Tongue (tissue), 1 donor: ENCODE measurements at regions not wholly inside any gene's neighbourhood (a gene's known extent, or its start where the extent isn't known, plus 50 kb on each side); places are given as distances from the start of the nearest gene placed in this dataset.
"Not testable (repeated sequence)": the region's sequence is repeated elsewhere in the genome, so short reads cannot be mapped to it uniquely, and the experiment has no call there.

Experiments
- DNase-seq: peaks from one replicate; pipeline ENCODE4 v3.0.0-alpha.2; 2015

DNA sequence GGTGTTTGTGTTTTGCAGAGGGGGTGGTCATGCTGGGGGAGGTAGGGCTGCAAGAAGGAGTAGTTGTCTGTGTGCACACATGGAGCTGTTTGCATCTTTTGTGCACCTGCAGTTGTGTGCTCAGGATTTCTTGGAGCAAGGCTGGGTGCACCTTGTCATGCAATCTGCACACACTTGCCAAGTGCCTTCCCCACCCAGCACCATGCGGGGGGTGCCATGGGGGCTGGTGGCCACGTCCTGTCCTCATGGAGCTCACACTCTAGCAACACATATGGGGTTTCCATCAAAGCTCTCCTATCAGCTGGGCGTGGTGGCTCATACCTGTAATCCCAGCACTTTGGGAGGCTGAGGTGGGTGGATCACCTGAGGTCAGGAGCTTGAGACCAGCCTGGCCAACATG lies 111.6 kb downstream of the CRLF3 start:
- not testable (repeated sequence) for DNase-seq

GRCh38 chr17:30711626-30712507 lies 112.6 kb downstream of the CRLF3 start:
- DNase-seq: not testable (repeated sequence)

GRCh38 chr17:30711176-30711575 lies 113.3 kb downstream of the CRLF3 start:
- not testable (repeated sequence) for DNase-seq

DNA sequence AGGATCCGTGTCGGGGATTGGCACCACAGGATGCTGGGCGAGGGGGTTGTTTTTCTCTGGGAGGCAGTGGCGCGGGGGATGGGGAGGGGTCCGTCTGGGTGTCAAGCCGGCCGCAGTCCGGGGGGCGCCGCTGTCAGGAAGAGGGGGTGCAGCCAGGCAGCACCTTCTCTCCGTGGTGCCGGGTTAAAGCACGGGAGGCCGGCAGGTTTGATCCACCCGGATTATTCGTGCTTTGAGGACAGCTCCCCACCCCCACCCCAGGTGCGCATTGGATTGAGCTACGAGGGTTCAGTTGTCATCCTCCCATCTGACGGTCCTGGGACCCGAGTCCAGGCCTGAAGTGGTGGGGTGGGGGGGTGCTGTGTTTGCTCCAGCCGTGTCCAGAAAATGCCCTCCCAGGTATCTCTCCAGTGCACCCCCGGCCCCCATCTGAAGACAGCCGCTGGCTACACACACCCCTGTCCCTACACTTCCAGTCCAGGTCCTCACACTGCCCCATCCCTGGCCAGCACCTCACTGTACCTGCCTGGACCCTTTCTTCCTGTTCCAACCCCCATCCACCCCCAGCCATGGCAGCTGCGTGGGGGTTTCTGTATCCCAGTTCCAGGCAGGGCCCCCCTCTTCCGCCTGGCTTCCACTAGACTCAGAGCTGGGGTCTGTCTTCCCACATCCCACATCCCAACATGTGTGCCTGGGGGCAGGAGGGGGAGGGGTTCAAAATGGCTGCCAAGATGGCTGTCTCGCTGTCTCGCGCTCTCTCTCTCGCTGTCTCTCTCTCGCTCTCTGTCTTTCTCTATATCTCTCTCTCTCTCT lies 114.0 kb downstream of the CRLF3 start:
- DNase-seq: not testable (repeated sequence)

DNA sequence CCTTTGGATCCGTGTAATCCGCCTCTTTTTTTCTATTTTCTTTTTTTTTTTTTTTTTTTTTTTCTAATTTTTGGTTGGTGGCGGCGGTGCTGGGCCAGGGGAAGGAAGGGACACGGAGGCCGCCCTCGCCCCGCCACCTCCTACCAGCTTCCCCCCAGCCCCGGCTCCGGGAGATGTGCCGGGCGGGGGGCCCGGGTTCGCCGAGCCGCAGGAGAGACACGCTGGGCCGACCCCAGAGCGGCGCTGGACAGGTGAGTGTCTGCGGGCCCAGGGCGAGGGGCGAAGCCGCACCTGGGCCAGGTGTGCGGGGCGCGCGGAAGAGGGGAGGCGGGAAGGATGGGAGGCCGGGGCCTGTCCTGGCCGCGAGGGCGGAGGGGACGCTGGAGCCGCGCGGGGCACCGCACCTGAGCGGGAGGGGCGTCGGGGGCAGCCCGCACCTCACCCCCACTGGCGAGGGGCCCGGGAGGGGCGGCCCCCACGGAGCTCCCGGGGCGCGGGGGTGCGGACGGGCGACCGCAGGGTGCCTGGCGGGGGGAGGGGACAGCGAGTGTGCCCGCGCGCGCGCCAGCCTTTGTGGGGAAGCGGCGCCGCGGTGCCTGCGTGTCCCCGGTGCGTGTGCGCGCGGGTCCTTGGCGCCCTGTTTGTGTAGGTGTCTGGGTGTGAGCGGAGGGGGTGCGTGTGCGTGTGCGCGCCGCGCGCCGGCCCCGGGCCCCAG lies 114.8 kb downstream of the CRLF3 start:
- peak; percentile 28 for DNase-seq

DNA sequence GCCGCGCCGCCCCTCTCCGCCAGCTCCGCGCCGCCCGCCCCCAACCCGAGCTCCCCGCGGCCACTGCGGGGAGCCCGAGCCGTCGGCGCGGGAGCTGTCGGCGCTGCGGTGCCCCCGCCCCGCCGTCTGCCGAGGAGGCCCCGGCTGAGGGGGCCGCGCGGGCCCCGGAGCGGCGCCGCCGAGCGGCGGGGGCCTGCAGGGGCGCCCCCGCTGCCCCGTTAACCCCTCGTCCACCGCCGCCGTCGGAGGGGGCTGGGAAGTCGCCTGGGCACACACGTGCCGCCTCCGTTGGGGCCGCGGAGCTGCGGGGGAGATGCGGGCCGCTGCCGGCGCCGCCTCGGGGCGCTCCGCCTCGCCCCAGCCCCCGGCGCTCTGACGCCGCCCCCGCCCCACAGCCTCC lies 115.4 kb downstream of the CRLF3 start:
- DNase-seq: peak; percentile 53

DNA sequence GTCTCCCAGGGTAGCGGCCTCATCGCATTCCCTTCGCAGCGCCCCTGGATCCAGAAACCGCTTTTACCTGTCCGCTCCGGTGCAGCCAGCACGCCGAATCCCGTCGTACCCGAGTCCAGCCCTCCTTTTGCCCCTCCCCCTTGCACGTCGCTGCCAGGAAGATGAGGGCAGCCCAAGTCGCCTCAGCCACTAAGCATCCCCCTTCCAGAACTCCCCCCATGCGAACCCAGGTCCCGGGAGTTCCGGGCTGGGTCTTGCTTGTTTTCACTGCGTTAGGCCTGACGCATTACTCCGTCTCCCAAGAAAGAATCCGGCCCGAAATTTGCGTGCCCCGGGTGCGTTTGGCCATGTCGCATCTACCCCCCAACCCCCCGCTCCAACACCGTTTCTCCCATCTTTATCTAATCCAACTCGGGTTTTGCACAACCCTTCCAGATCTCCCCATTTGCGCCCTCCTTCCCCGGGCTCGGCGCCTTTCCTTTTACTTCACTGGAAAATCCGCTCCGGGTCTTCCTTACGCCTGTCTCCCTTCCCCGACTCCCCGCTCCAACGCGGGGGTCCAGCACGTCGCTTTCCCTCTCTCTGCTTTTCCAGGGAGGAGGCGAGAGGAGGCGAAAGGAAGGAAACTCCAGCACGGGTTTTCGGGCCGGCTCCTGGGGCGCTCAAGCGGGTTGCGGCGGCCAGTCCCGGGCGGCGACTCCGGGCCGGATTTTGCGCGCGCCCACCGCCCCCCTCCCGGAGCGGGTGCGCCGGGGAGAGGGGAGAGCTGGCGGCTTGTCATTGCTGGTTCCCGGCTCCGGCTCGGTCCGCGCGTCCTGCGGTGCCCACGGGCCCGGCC lies 116.0 kb downstream of the CRLF3 start:
- peak; percentile 99 for DNase-seq

DNA sequence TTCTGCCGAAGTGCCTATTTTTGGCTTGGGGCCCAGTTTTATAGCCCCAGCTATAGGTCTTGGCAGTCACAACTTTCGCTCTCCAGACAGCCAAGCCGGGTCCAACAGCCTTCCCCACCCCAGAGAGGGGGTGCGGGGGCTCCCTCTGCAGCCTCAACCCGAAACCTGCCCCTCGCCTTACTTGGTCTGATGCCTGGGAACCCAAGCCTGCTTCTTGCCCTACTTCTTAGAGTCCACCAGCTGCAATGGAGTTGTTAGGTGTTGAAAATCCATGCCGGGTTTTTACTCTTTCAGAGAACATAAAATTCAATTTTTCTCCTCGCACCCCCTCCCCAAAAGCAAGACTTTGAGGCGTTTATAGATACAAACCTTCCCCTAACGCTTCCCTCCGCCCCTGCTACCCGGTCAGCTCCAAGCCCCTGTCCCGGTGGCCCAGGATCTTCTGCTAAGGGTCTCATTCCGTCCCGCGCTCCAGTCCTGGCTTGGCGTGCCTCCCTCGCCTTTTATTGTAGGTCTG lies 116.7 kb downstream of the CRLF3 start:
- peak; percentile 83 for DNase-seq

GRCh38 chr17:30706461-30707335 lies 117.8 kb downstream of the CRLF3 start:
- DNase-seq: not testable (repeated sequence)

DNA sequence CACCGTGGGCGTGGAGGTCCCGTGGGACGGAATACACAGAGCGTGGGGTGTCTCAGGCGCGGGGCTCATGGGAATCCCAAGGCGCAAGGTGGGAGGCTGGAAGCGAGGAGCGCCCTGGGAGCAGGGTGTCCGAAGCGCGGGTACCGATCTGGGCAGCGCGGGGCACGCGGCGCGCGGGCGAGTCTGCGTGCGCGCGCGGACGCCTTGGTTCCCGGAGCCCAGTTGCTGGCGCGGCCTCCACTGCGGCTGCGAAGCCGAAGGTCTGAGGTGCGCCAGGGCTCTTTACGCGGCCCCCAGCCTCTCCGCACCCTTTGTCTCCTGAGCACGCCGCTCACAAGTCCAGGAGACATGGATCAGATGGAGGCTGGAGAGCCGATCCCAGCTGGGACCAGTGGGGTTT lies 118.5 kb downstream of the CRLF3 start:
- DNase-seq: not testable (repeated sequence)

- no peak for DNase-seq
Observed at GRCh38 chr17:30701498-30701989, 122.9 kb downstream of the CRLF3 start.

- not testable (repeated sequence) for DNase-seq
Observed at GRCh38 chr17:30700833-30701232, 123.7 kb downstream of the CRLF3 start.

- peak; percentile 70 for DNase-seq
Observed at GRCh38 chr17:30697619-30698460, 126.7 kb downstream of the CRLF3 start.

DNA sequence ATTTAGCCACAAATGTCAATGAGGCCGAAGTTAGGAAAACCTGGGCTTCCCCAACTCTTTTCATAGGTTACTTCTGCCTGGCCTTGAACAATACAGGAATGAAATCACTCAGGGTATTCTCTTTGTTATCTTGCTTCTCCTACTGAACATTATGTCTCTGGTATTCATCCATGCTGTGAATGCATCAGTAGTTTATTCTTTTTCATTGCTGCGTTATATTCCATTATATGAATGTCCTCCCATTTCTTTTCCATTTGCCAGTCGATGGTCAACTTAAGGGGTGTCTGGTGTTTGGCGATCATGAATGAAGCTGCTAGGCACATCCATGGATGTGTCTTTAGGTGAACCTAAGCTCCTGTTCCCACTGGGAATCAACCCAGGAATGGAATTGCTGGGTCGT lies 128.3 kb downstream of the CRLF3 start:
- no peak for DNase-seq

GRCh38 chr17:30695265-30695811 lies 129.2 kb downstream of the CRLF3 start:
- not testable (repeated sequence) for DNase-seq

GRCh38 chr17:30693772-30694171 lies 130.7 kb downstream of the CRLF3 start:
- not testable (repeated sequence) for DNase-seq

GRCh38 chr17:30689266-30690000 lies 135.1 kb downstream of the CRLF3 start:
- DNase-seq: not testable (repeated sequence)
